ENCODE measurements at regions not wholly inside any gene's neighbourhood (a gene's known extent, or its start where the extent isn't known, plus 50 kb on each side); places are given as distances from the start of the nearest gene placed in this dataset.

GRCh38 chr3:117302428-117302827, 592.8 kb downstream of the TUSC7 start:
- POLR2A ChIA-PET: no interaction called here
- CTCF ChIA-PET: no interaction called here
- no peak for DNase-seq (ENCODE audit: extremely low spot score)
- TF ChIP-seq, protein P1, sequence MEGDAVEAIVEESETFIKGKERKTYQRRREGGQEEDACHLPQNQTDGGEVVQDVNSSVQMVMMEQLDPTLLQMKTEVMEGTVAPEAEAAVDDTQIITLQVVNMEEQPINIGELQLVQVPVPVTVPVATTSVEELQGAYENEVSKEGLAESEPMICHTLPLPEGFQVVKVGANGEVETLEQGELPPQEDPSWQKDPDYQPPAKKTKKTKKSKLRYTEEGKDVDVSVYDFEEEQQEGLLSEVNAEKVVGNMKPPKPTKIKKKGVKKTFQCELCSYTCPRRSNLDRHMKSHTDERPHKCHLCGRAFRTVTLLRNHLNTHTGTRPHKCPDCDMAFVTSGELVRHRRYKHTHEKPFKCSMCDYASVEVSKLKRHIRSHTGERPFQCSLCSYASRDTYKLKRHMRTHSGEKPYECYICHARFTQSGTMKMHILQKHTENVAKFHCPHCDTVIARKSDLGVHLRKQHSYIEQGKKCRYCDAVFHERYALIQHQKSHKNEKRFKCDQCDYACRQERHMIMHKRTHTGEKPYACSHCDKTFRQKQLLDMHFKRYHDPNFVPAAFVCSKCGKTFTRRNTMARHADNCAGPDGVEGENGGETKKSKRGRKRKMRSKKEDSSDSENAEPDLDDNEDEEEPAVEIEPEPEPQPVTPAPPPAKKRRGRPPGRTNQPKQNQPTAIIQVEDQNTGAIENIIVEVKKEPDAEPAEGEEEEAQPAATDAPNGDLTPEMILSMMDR (IDR thresholded peaks at IDR 0.05; ENCODE audit: control extremely low read depth, extremely low read depth, low read depth, missing control alignments): no peak

DNA sequence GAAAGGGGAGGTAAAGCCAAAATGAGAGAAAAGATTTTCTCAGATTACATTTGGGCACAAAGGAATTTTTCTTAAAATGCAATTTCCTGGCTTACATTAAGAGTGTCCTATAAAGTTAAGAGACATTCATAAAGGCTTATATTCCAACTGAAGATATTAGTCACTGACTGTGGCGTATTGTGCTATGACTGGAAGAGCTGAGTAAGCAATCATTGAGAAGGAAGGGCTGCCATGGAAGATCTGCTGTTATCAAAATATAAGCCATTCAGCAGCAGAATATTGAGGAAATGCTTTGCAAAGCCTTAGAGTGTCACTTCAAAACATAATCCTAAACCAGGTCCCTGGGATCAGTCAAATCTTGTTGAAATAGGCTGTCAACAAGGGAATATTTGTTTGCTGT, 593.9 kb downstream of the TUSC7 start:
- ChIA-PET CTCF (no interaction called here), POLR2A (no interaction called here)
- TF ChIP-seq, protein P1 (IDR thresholded peaks at IDR 0.05; ENCODE audit: control extremely low read depth, extremely low read depth, low read depth, missing control alignments): no peak
- no peak for DNase-seq (ENCODE audit: extremely low spot score)

GRCh38 chr3:117304681-117305080, 595.1 kb downstream of the TUSC7 start:
- TF ChIP-seq, protein P1 (IDR thresholded peaks at IDR 0.05; ENCODE audit: control extremely low read depth, extremely low read depth, low read depth, missing control alignments): no peak
- ChIA-PET POLR2A (no interaction called here), CTCF (no interaction called here)
- no peak for DNase-seq (ENCODE audit: extremely low spot score)

DNA sequence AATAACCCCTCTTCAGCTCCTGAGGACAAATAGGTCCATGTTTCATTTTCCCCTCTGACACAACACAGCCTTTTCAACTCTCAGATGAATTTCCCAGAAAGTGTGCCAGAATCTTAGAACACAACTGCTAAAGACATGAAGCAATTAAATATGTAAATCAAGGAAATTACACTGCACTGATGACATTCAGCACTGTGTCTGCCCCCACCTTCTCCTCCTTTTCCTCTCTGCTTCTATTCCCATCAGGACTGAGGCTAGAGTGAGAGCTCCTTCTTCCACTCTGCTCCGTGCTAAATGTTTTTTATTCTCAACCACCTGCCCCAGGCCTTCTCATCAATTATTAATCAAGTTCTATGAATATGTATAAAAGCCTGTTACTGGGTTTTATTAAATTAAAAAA, 596.1 kb downstream of the TUSC7 start:
- TF ChIP-seq, protein P1 (IDR thresholded peaks at IDR 0.05; ENCODE audit: control extremely low read depth, extremely low read depth, low read depth, missing control alignments): no peak
- no peak for DNase-seq (ENCODE audit: extremely low spot score)
- ChIA-PET CTCF (no interaction called here), POLR2A (no interaction called here)

DNA sequence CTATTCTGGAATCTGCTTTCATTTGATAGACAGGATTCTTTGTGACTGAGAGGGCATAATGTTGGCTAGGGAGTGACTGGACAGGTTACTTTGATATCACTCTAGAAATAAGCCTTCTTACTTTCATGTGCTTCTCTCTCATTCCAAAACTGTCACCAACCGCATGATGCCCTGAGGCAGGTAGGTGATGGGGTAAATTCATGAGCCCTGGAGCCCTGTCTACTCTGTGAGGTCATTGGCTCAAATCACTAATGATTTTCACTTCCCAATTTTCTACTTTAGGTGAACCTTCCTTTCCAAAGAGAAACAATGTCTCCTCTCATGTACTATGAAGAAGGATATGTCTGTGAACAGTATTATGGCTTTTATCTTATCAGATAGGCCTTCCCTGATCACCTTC, 596.7 kb downstream of the TUSC7 start:
- TF ChIP-seq, protein P1 (IDR thresholded peaks at IDR 0.05; ENCODE audit: control extremely low read depth, extremely low read depth, low read depth, missing control alignments): no peak
- ChIA-PET CTCF (no interaction called here), POLR2A (no interaction called here)
- no peak for DNase-seq (ENCODE audit: extremely low spot score)

- TF ChIP-seq, protein P1 (IDR thresholded peaks at IDR 0.05; ENCODE audit: control extremely low read depth, extremely low read depth, low read depth, missing control alignments): no peak
- CTCF ChIA-PET: no interaction called here
Observed at GRCh38 chr3:117308353-117308752, 598.8 kb downstream of the TUSC7 start.

DNA sequence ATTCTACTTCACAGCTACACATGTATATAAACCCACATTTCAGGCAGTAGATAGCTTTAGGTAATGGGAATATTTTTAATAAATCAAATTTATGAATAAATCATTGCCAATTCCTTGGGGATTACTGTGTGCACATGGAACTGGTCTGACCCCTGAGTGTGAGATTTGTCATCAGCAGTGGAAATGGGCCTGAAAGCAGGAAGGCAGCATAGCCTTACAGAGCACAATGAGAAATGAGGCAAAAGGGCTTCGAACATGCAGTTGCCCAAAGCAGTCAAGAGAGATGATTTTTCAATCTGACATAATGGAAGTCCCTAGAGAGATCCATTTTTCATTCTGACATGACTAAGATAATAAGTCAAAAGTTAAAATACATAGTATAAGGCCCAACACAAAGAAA, 599.2 kb downstream of the TUSC7 start:
- ChIA-PET POLR2A (no interaction called here), CTCF (no interaction called here)
- DNase-seq (ENCODE audit: extremely low spot score): no peak
- TF ChIP-seq, protein P1 (IDR thresholded peaks at IDR 0.05; ENCODE audit: control extremely low read depth, extremely low read depth, low read depth, missing control alignments): no peak

More at GRCh38 chr3:117308353-117308752, 598.8 kb downstream of the TUSC7 start:
- DNase-seq (ENCODE audit: extremely low spot score): no peak
- POLR2A ChIA-PET: no interaction called here
